Ishikawa (cell line): ENCODE measurements at regions not wholly inside any gene's neighbourhood (a gene's known extent, or its start where the extent isn't known, plus 50 kb on each side); places are given as distances from the start of the nearest gene placed in this dataset.

Experiments
- EP300 ChIP-seq: IDR thresholded peaks from 2 replicates; pipeline ENCODE4 v1.6.1; 2012; ENCODE audit warnings: borderline replicate concordance
- RAD21 ChIP-seq: IDR thresholded peaks from 2 replicates; pipeline ENCODE4 v1.6.1; 2012; ENCODE audit warnings: low read depth
- TAF1 ChIP-seq: IDR thresholded peaks from 2 replicates; pipeline ENCODE4 v1.6.1; 2012; ENCODE audit warnings: low read depth, mild to moderate bottlenecking
- TEAD4 ChIP-seq: IDR thresholded peaks from 2 replicates; pipeline ENCODE4 v1.6.1; 2012
- TF ChIP-seq, protein P1 (sequence below): IDR thresholded peaks from 2 replicates; pipeline ENCODE4 v1.6.1; 2012
- TF ChIP-seq, protein P2 (sequence below): IDR thresholded peaks from 2 replicates; pipeline ENCODE4 v1.6.1; 2012; ENCODE audit warnings: low read depth, mild to moderate bottlenecking

DNA sequence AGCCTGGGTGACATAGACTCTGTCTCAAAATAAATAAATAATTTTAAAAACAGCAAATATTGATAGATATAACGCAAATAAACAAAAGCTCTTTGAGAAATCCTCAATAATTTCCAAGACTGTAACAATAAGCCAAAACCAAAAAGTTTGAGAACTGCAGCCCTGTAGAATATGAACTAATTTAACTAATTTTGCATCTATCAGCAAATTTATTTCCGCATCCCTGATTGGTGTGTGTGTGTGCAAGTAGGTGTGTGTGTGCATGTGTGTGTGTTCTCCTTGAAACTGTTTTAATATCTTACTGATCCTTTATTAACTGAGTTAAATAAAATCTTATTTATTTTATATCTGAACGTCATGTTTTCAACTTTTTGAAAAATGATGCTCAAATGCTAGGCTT is 67.0 kb upstream of the ISX start:
- TF ChIP-seq TEAD4 (no peak), TAF1 (no peak), EP300 (no peak), RAD21 (no peak)
- TF ChIP-seq, protein P1, sequence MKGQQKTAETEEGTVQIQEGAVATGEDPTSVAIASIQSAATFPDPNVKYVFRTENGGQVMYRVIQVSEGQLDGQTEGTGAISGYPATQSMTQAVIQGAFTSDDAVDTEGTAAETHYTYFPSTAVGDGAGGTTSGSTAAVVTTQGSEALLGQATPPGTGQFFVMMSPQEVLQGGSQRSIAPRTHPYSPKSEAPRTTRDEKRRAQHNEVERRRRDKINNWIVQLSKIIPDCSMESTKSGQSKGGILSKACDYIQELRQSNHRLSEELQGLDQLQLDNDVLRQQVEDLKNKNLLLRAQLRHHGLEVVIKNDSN: no peak
- TF ChIP-seq, protein P2, sequence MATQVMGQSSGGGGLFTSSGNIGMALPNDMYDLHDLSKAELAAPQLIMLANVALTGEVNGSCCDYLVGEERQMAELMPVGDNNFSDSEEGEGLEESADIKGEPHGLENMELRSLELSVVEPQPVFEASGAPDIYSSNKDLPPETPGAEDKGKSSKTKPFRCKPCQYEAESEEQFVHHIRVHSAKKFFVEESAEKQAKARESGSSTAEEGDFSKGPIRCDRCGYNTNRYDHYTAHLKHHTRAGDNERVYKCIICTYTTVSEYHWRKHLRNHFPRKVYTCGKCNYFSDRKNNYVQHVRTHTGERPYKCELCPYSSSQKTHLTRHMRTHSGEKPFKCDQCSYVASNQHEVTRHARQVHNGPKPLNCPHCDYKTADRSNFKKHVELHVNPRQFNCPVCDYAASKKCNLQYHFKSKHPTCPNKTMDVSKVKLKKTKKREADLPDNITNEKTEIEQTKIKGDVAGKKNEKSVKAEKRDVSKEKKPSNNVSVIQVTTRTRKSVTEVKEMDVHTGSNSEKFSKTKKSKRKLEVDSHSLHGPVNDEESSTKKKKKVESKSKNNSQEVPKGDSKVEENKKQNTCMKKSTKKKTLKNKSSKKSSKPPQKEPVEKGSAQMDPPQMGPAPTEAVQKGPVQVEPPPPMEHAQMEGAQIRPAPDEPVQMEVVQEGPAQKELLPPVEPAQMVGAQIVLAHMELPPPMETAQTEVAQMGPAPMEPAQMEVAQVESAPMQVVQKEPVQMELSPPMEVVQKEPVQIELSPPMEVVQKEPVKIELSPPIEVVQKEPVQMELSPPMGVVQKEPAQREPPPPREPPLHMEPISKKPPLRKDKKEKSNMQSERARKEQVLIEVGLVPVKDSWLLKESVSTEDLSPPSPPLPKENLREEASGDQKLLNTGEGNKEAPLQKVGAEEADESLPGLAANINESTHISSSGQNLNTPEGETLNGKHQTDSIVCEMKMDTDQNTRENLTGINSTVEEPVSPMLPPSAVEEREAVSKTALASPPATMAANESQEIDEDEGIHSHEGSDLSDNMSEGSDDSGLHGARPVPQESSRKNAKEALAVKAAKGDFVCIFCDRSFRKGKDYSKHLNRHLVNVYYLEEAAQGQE: no peak
